Endothelial cell of umbilical vein (primary cell): ENCODE measurements at regions not wholly inside any gene's neighbourhood (a gene's known extent, or its start where the extent isn't known, plus 50 kb on each side); places are given as distances from the start of the nearest gene placed in this dataset.

ENCODE experiments used
- BruUV-seq: library from RNA; stranded (reverse); fragments of 400-500 nt; replicated peaks from 2 replicates; lab custom pipeline; 2021; lab: Mats Ljungman, UMichigan
- CTCF ChIA-PET: fragments of 300-600, 350-600 bp; sonication (Branson Sonifier 250); formaldehyde crosslinking; loops from one replicate; lab custom pipeline; 2021; ENCODE audit warnings: antibody characterized with exemption, inconsistent platforms; lab: Charles Lee
- POLR2A ChIA-PET: fragments of 300-600, 350-600 bp; sonication (Branson Sonifier 250); formaldehyde crosslinking; loops from one replicate; lab custom pipeline; 2021; ENCODE audit warnings: antibody characterized with exemption, inconsistent platforms; lab: Charles Lee
- DNase-seq: peaks from one replicate; pipeline ENCODE4 v3.0.0-alpha.2; 2011; ENCODE audit warnings: low read depth, low spot score
- FAIRE-seq: peaks from 2 replicates; lab custom pipeline; 2011; peaks lifted over from hg19 to GRCh38; lab: Jason Lieb, UNC
- H2AFZ ChIP-seq: 2 replicates; pipeline ENCODE4 v1.6.0; 2012; ENCODE audit warnings: low read depth, low read length, control low read depth, inconsistent platforms
- H3K27ac ChIP-seq: 2 replicates; pipeline ENCODE4 v1.5.1; 2011; ENCODE audit warnings: low read depth, mild to moderate bottlenecking, control low read depth, low read length, moderate library complexity; ENCODE audit not compliant: insufficient read depth
- H3K27me3 ChIP-seq, 2 experiments: 2 replicates each; pipeline versions ENCODE4 v1.6.0 to v1.6.1; 2011; ENCODE audit warnings: low read length in 2 of 2, mixed read lengths in 1 of 2; ENCODE audit not compliant: control insufficient read depth in 2 of 2, insufficient read depth in 2 of 2
- H3K36me3 ChIP-seq, 2 experiments: 2 replicates in 1 of 2; 3 replicates in 1 of 2; pipeline ENCODE4 v1.5.1; 2011; ENCODE audit warnings: low read length in 2 of 2, mild to moderate bottlenecking in 1 of 2, moderate library complexity in 1 of 2; ENCODE audit not compliant: control insufficient read depth in 2 of 2, insufficient read depth in 2 of 2; ENCODE audit errors: extremely low read depth in 1 of 2
- H3K4me1 ChIP-seq: 3 replicates; pipeline ENCODE4 v1.5.1; 2011; ENCODE audit warnings: mild to moderate bottlenecking, low read length; ENCODE audit not compliant: control insufficient read depth, insufficient read depth; ENCODE audit errors: extremely low read depth
- H3K4me2 ChIP-seq: 2 replicates; pipeline ENCODE4 v1.6.1; 2011; ENCODE audit warnings: low read length, control low read depth, mixed read lengths; ENCODE audit not compliant: insufficient read depth
- H3K4me3 ChIP-seq, 3 experiments: fragments of 200-600 bp in 1 of 3; sonication (generic), shearing (Covaris generic) in 1 of 3; replicated peaks in 1 of 3; 2 replicates each; pipeline ENCODE4 v1.5.1; 2011 to 2016; ENCODE audit warnings: control low read depth in 3 of 3, low read length in 3 of 3, mild to moderate bottlenecking in 2 of 3, inconsistent platforms in 1 of 3, low read depth in 1 of 3, moderate library complexity in 1 of 3; ENCODE audit not compliant: insufficient read depth in 1 of 3
- H3K79me2 ChIP-seq: 2 replicates; pipeline ENCODE4 v1.6.0; 2012; ENCODE audit warnings: low read length, inconsistent platforms; ENCODE audit not compliant: control insufficient read depth, insufficient read depth
- H3K9ac ChIP-seq: replicated peaks from 2 replicates; pipeline ENCODE3; 2011; ENCODE audit warnings: low read length, control low read depth; ENCODE audit not compliant: insufficient read depth; ENCODE audit errors: extremely low read depth
- H3K9me1 ChIP-seq: replicated peaks from 3 replicates; pipeline ENCODE4 v1.6.0; 2011; ENCODE audit warnings: mild to moderate bottlenecking, low read length; ENCODE audit not compliant: control insufficient read depth, insufficient read depth; ENCODE audit errors: extremely low read depth
- H3K9me3 ChIP-seq: replicated peaks from 2 replicates; pipeline ENCODE4 v1.5.1; 2012; ENCODE audit warnings: low read length, inconsistent platforms; ENCODE audit not compliant: control insufficient read depth, insufficient read depth
- H4K20me1 ChIP-seq: replicated peaks from 2 replicates; pipeline ENCODE3; 2011; ENCODE audit warnings: mild to moderate bottlenecking, low read length; ENCODE audit not compliant: control insufficient read depth, insufficient read depth; ENCODE audit errors: extremely low read depth
- CTCF ChIP-seq, 2 donors: IDR thresholded peaks; 1 replicate in 1 of 2; 2 replicates in 1 of 2; pipeline ENCODE4 v1.5.1; 2011; ENCODE audit warnings: low read length in 2 of 2, mild to moderate bottlenecking in 2 of 2, moderate library complexity in 2 of 2, control low read depth in 1 of 2, inconsistent platforms in 1 of 2, low read depth in 1 of 2; ENCODE audit not compliant: insufficient read depth in 1 of 2; ENCODE audit errors: extremely low read depth in 1 of 2
- EZH2 ChIP-seq: IDR thresholded peaks from 2 replicates; pipeline ENCODE4 v1.6.1; 2012; ENCODE audit warnings: borderline replicate concordance, low read depth, mild to moderate bottlenecking, moderate library complexity, low read length, inconsistent platforms; ENCODE audit not compliant: severe bottlenecking
- FOS ChIP-seq: IDR thresholded peaks from 2 replicates; pipeline ENCODE4 v1.6.1; 2011; ENCODE audit warnings: mild to moderate bottlenecking, low read length, moderate library complexity, borderline replicate concordance; ENCODE audit not compliant: insufficient read depth
- GATA2 ChIP-seq: IDR thresholded peaks from 2 replicates; pipeline ENCODE4 v1.7.0; 2011; ENCODE audit warnings: low read depth, mild to moderate bottlenecking, moderate library complexity, mixed read lengths, low read length; ENCODE audit not compliant: insufficient read length, insufficient read depth
- JUN ChIP-seq: IDR thresholded peaks from 2 replicates; pipeline ENCODE4 v1.6.1; 2011; ENCODE audit warnings: borderline replicate concordance, low read depth; ENCODE audit not compliant: insufficient read length, insufficient read depth
- MAX ChIP-seq: IDR thresholded peaks from 2 replicates; pipeline ENCODE4 v1.6.1; 2011; ENCODE audit not compliant: insufficient read depth, insufficient read length
- MYC ChIP-seq: IDR thresholded peaks from one replicate; pipeline ENCODE4 v1.6.1; 2011; ENCODE audit warnings: mild to moderate bottlenecking, low read depth, low read length
- POLR2A ChIP-seq: IDR thresholded peaks from 2 replicates; pipeline ENCODE4 v1.6.1; 2012; ENCODE audit warnings: low read depth, mild to moderate bottlenecking, control low read depth, low read length
- POLR2AphosphoS5 ChIP-seq: IDR thresholded peaks from 2 replicates; pipeline ENCODE4 v1.6.1; 2012; ENCODE audit warnings: low read depth, mild to moderate bottlenecking, control low read depth, low read length, moderate library complexity; ENCODE audit not compliant: insufficient read depth
- dilution Hi-C: fragments of 300-500 bp; cut with MboI; formaldehyde crosslinking; loops from one replicate; pipeline ENCODE4 v1.15.0; 2019; ENCODE audit warnings: low sequenced_read_pairs; ENCODE audit not compliant: extremely low pct_ligation_motif_present
- intact Hi-C: fragments of 100-400 bp; cut with micrococcal nuclease; formaldehyde crosslinking; loops from one replicate; pipeline ENCODE4 v1.10.0; 2022

- Histone ChIP-seq H3K9me3 (no peaks in the 10 kb centered on the region), H3K4me2 (no peak overlapping the region), H3K9ac (no peak overlapping the region), H3K36me3 (no peaks in the 10 kb centered on the region), H3K27me3 (peaks cover 0 to 5% of the 10 kb centered on the region in 2 experiments), H3K27ac (no peak overlapping the region), H3K9me1 (no peaks in the 10 kb centered on the region), H3K4me3 (no peak overlapping the region), H4K20me1 (no peaks in the 10 kb centered on the region), H3K79me2 (no peaks in the 10 kb centered on the region), H3K4me1 (no peaks in the 10 kb centered on the region), H2AFZ (no peak overlapping the region)
- TF ChIP-seq FOS (no peak), EZH2 (no peak), POLR2AphosphoS5 (no peak), MAX (no peak), CTCF (IDR thresholded peaks at IDR 0.05; ENCODE audit: extremely low read depth in 1 of 2, insufficient read depth in 1 of 2, low read depth in 1 of 2, low read length in 2 of 2) (no peak), GATA2 (no peak), POLR2A (no peak), MYC (no peak), JUN (no peak)
- DNase-seq (no peak), FAIRE-seq (no peak)
- dilution Hi-C loops (no loop called here), intact Hi-C loops (no loop called here)
- BruUV-seq, result no TSS peak
- ChIA-PET POLR2A (no interaction called here), CTCF (interaction anchor here (1.8 kb wide), 1 partner anchor 11 kb away, joined by 7 read pairs; no protein-coding TSS in a partner anchor)
These were observed 171.8 kb downstream of the UBE2E3 start for GRCh38 chr2:181152226-181152625.
